GM12864 (cell line): ENCODE measurements at regions not wholly inside any gene's neighbourhood (a gene's known extent, or its start where the extent isn't known, plus 50 kb on each side); places are given as distances from the start of the nearest gene placed in this dataset.

ENCODE experiments used
- DNase-seq: peaks from one replicate; pipeline ENCODE4 v3.0.0-alpha.2; 2011; ENCODE audit warnings: low read depth
- H3K4me3 ChIP-seq: 2 replicates; pipeline ENCODE4 v1.5.1; 2011; ENCODE audit warnings: mild to moderate bottlenecking, low read depth, low read length, control low read depth
- CTCF ChIP-seq: IDR thresholded peaks from 2 replicates; pipeline ENCODE4 v1.5.1; 2011; ENCODE audit warnings: low read depth, mild to moderate bottlenecking, moderate library complexity, low read length, control low read depth, inconsistent platforms; ENCODE audit errors: missing control alignments

- H3K4me3 ChIP-seq: no peak overlapping the region
- DNase-seq: no peak
- no peak for TF ChIP-seq CTCF
Measured at GRCh38 chr7:27459021-27459730, 203.5 kb downstream of the HIBADH start.

GRCh38 chr7:27459731-27460053 lies 203.0 kb downstream of the HIBADH start:
- no peak for TF ChIP-seq CTCF
- no peak overlapping the region for H3K4me3 ChIP-seq
- no peak for DNase-seq

GRCh38 chr7:27462575-27463270 lies 200.0 kb downstream of the HIBADH start:
- H3K4me3 ChIP-seq: no peak overlapping the region
- no peak for DNase-seq
- TF ChIP-seq CTCF: no peak

- TF ChIP-seq CTCF: no peak
- no peak overlapping the region for H3K4me3 ChIP-seq
- DNase-seq: no peak
Measured at GRCh38 chr7:27464970-27465369, 197.7 kb downstream of the HIBADH start.

- H3K4me3 ChIP-seq: no peak overlapping the region
- TF ChIP-seq CTCF: no peak
- no peak for DNase-seq
Measured at GRCh38 chr7:27466703-27467102, 196.0 kb downstream of the HIBADH start.

GRCh38 chr7:27472043-27472442 lies 190.6 kb downstream of the HIBADH start:
- TF ChIP-seq CTCF: no peak
- H3K4me3 ChIP-seq: no peak overlapping the region
- DNase-seq: no peak
